DMS114 treated with DMSO at 0.1 percent for 48 hours (cell line): ENCODE measurements at regions not wholly inside any gene's neighbourhood (a gene's known extent, or its start where the extent isn't known, plus 50 kb on each side); places are given as distances from the start of the nearest gene placed in this dataset.
"Not testable (repeated sequence)": the region's sequence is repeated elsewhere in the genome, so short reads cannot be mapped to it uniquely, and the experiment has no call there.

ENCODE experiments used
- DNase-seq: peaks from one replicate; lab custom pipeline; 2025; ENCODE audit not compliant: unreplicated experiment; lab: John Stamatoyannopoulos, UW

DNA sequence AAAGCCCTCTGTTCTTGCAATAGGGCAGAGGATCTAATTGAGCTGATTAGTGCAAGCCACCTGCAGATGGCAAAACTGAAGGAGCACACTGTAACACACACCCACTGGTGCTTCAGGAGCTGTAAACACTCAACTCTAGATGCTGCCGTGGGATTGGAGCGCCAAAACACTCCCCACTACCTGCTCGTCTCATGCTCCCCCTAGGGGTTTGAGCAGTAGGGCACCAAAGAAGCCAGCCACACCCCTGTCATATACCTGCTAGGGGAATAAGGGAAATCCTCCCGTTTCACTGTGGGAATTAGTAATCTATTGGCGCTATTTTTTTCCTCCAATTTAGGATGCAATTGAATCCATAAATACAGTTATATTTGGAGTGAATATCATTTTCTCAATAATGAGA lies 360.2 kb downstream of the GLUD2 start:
- DNase-seq, result no peak

DNA sequence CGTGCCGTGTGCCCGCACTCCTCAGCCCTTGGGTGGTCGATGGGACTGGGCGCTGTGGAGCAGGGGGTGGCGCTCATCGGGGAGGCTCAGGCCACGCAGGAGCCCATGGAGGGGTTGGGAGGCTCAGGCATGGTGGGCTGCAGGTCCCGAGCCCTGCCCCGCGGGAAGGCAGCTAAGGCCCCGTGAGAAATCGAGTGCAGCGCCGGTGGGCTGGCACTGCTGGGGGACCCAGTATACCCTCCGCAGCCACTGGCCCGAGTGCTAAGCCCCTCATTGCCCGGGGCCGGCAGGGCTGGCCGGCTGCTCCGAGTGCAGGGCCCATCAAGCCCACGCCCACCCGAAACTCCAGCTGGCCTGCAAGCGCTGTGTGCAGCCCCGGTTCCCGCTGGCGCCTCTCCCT lies 384.1 kb downstream of the GLUD2 start:
- not testable (repeated sequence) for DNase-seq

DNA sequence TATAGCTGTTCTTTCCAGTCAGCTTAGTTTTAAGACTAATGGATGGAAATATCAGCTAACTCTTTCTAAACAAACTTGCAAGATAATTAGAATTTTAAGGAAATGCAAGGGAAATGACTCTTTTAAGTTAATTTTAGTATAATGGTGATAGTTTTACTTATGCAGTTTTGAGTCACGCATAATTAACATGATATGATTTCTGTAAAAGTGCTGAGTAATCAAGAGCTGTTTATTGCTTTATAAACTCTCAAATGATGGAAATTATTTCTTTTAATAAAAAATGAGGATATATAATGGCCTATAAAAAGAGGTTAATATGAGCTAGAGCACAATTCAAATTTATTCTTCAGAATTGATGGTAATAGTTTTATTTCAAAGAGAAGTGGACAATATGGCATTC lies 385.9 kb downstream of the GLUD2 start:
- DNase-seq, result no peak

DNA sequence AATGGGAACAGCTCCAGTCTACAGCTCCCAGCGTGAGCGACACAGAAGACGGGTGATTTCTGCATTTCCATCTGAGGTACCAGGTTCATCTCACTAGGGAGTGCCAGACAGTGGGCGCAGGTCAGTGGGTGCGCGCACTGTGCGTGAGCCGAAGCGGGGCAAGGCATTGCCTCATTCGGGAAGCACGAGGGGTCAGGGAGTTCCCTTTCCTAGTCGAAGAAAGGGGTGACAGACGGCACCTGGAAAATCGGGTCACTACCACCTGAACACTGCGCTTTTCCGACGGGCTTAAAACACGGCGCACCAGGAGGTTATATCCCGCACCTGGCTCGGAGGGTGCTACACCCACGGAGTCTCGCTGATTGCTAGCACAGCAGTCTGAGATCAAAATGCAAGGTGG lies 390.3 kb downstream of the GLUD2 start:
- not testable (repeated sequence) for DNase-seq

DNA sequence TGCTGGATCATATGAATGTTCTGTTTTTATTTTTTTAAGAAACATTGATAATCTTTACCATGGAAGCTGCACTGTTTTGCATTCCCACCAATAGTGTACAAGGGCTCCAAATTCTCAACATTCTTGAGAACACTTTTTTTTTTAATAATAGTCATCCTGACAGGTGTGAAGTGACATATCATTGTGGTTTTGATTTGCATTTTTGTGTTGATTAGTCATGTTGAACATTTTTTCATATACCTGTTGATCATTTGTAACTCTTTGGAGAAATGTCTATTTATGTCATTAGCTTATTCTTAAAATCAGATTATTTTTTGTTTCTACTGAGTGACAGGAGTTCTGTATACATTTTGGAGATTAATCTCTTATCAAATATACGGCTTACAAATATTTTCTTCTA lies 408.5 kb downstream of the GLUD2 start:
- DNase-seq, result no peak

DNA sequence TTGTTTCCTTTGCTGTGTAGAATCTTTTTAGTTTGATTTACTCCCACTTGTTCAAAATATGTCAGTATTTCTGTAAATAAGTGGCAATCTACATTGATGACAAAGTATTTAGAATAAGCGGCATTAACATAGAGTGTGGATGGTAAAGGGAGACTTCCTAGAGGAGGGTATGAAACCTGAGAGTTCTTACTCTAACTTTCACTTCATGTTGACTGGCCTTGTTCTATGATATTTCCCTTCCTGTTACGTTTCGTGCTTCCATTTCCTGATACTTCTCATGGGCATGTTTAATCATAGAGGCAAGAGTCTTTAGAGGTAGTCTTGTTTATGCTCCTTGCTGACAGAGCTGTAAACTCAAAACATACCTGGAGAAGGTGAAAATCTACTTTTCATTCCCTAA lies 408.9 kb downstream of the GLUD2 start:
- DNase-seq, result no peak

DNA sequence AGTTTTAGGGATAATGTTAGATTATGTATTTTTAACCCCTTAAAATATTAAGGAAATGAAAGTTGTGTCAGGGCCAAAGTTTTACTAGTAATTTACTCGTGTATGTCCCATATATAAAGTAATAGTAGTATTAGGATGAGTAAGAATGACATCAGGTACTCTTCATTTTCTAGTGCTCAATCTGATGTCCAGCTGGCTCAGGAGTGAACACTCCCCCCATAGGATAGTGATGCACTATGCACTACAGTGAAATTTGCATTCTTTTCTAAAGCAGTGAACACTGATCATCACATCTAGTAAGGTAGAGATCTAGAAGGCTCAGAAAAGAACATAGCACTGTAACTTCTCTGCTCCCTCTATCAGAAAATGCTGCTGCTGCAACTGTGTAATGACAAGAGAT lies 409.7 kb downstream of the GLUD2 start:
- no peak for DNase-seq

DNA sequence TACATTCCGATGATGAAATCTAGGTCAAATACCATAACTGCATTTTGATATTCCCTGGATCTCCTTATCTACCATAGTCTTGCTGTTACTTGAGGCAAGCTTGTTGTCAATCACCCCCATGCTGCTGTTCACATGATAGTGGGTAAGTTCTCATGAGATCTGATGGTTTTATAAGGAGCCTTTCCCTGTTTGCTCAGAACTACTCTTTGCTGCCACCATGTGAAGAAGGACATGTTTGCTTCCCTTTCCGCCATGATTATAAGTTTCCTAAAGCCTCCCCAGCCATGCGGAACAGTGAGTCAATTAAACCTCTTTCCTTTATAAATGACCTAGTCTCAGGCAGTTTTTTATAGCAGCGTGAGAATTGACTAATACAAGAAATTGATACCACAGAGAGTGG lies 432.0 kb downstream of the GLUD2 start:
- DNase-seq, result no peak

DNA sequence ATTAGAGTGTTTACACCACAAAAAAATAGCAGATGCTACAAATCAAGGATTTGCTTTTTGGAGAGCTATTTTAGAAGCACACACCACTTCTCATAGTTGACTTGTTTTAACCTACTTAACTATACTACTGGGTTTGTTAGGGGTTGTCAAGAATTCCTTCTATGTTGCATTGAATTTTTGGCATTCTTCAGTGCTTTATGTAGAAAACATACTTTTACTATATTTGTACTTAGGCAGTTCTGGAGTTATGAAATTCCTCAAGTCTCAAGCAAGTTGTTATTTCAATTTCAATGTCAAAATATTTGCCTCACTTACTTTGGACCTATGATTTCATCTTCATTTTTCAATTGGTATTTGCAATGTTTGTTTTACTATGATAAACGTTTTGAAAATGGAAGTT lies 449.6 kb downstream of the GLUD2 start:
- no peak for DNase-seq

DNA sequence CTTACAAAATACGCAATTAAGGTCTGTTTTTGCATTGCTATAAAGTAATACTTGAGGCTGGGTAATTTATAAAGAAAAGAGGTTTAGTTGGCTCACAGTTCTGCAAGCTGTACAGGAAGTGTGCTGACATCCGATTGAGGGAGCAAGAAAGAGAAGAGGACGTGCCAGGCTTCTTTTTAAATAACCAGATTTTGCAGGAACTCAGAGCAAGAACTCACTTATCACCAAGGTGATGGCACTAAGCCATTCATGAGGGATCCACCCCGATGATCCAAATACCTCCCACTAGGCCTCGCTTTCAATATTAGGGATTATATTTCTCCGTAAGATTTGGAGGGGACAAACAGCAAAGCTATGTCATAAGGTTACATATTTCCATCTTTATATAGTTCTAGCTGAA lies 456.7 kb downstream of the GLUD2 start:
- DNase-seq, result no peak

DNA sequence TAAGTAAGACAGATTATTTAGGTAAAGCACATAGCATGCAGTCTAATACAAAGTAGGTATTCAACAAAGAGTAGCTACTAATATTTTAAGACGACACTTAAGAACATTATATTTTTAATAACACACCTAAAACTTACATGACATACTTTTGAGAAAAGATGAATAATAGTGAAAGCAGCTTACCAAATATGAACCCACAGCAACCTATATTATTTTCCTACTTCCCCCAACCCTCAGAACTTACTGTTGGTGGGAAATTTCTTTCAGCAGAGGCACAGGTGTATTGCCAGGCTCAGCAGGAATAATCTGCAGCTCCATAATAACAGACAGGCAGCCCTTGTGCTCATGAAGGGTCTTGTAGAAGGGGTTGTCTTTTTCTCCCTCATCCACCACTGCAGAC lies 498.9 kb downstream of the GLUD2 start:
- no peak for DNase-seq

DNA sequence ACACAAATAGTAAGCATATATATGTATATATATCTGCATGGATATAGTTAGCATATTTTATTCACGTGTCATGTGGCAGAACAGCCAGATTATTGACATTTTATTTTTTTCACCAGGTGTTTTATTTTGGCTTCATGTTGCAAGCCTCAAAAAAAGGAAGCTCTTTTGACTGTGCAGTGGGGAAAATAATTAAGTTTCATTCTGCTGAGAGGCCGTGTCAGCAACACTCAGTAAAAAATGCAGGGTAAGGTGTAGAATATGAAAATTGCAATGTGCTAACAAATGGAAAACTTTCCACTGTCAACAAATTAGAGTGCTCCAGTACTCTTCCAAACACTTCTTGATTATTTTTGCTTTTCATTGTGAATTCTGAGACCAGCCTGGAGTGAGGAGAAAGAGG lies 511.5 kb downstream of the GLUD2 start:
- no peak for DNase-seq

DNA sequence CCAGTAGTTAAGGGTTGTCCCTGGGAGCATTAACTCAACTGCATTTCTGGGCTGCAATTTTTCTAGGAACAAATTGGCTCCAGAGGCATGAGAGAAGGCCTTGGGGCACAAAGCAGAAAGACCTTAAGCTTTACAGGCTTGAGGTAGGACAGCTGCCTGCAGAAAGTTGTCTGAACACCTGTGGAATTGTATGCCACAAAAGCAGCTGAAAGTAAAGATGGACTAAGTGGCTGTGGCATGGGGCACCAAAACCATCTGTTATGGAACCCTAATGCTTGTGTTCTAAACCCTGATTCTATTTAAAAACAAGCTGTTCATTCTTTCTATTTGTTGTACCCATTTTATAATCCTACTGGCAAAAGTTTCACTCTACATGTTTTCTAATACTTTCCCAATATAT lies 515.2 kb downstream of the GLUD2 start:
- no peak for DNase-seq

DNA sequence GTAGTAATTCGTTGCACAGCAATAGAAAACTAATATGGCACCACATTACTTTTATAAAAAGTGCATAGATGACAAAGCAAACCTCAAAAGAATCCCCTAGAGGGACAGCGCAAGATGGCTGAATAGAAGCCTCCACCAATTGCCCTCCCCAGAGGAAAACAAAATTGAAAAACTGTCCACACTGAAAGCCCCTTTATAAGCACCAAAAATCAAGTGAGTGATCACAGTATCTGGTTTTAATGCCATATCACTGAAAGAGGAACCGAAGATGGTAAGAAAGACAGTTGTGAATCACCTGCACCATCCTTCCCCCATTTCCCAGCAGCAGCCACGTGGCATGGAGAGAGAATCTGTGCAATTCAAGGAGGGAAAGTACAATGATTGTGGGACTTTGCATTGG lies 522.2 kb downstream of the GLUD2 start:
- no peak for DNase-seq

DNA sequence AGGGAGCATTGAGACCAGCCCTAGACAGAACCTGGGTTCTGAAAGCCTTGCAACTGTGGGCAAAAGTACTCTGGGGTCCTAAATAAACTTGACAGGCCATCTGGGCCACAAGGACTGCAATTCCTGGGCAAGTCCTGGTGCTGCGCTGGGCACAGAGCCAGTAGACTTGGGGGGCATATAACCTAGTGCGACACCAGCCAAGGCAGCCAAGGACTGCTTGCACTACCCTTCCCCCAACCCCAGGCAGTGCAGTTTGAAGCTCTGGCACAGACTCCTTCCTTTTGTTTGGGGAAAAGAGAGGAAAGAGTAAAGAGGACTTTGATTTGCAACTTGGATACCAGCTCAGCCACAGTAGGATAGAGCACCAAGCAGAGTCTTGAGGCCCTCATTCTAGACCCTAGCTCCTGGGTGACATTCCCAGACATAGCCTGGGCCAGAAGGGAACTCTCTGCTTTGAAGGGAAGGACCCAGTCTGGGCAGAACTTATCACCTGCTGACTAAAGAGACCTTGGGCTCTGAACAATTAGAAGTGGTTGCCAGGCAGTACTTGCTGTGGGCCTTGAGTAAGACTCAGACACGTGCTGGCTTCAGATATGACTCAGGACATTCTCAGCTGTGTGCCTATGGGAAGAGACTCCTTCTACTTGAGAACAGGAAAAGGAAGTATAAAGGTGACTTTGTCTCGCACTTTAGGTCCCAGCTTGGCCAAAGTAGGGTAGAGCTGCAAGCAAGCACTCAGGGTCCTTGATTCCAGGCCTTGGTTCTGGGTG lies 522.8 kb downstream of the GLUD2 start:
- DNase-seq, result no peak

DNA sequence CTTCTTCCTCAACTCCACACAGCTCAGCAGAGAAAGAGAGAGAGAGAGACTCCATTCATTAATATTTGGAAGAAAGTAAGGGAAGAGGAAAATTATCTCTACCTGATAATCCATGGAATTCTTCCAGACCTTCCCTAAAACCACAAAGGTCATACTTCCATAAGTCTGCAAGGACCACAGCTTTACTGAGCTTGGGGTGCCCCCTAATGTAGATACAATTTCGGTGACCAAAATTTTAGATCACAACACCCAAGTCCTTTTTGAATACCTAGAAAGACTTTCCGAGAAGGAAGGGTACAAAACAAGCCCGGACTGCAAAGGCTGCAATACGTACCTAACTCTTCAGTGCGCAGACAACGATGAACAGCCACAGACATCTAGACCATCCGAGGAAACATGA lies 523.9 kb downstream of the GLUD2 start:
- DNase-seq, result no peak

DNA sequence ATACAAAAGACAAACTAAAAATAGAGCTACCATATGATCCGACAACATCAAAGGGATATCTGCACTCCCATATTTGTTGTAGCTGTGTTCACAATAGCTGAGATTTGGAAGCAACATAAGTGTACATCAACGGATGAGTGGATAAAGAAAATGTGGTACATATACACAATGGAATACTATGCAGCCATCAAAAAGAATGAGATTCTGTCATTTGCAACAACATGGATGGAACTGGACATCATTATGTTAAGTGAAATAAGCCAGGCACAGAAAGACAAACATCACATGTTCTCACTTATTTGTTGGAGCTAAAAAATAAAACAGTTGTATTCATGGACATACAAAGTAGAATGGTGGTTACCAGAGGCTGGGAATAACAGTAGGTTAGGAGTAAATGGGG lies 527.0 kb downstream of the GLUD2 start:
- DNase-seq, result not testable (repeated sequence)

DNA sequence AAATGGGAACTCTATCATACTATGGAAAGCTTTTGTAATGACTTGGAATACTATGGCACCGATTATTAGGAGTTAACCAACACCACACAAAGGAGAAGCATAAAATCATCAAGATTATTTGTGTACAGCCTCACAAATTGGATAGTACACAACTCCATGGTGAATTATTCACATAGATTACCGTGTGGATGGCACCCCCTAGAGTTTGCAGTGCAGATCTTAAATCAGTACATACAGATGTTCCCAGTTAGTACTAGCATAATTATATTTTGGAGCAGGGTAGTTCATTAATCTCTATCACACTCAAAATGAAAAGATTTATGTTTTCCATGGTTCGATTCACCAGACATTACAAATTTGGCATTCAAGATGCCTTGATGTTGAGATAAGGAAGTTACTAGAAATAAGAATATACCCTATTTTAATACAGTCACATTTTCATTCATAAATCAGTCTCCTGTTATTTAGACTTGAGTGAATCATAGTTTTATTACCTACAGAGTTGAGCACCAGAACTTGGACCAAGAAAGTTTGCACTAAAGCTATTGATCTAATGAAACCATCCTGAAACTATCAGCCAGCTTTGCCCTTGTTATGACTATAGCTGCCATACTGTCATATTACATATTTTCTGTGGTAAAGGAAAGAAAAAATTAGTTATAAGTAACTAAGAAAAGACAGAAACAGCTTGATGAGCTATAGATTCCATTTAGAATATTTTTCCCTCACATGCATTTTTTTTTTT lies 531.8 kb downstream of the GLUD2 start:
- peak; percentile 0 for DNase-seq

DNA sequence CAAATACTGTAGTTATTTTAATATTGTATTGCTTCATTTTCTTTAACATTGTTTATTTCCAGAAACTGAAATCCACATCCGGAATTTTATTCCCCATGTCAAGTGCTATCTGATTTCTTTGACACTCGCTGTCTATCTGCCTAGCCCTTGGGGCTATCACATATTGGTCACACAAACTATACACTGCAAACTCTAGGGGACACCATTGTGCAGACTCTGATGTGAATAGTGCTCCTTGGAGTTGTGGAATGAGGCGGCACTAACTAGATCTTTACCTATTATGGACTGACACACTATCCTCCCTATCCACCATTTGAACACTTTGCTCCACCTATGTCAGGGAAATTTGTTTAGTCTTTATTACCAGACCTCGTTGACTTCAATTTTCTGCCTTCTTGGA lies 534.5 kb downstream of the GLUD2 start:
- no peak for DNase-seq

DNA sequence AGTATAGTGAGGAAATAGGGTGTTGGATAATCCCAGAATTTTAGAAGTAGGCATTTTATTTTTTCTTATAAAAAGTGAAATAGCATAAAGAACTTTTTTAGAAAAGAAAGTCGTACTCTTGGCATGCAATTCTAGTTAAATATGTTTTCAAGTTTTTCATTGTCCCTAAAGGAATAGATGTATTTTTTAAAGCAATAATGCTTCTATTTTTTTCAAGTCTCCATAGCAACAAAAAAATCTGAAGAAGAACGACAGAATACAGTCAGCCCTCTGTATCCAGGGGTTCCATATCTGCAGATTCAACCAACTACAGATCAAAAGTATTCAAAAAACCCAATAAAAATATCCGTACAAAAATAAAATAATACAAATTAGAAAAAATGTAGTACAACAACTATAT lies 538.2 kb downstream of the GLUD2 start:
- DNase-seq, result no peak

DNA sequence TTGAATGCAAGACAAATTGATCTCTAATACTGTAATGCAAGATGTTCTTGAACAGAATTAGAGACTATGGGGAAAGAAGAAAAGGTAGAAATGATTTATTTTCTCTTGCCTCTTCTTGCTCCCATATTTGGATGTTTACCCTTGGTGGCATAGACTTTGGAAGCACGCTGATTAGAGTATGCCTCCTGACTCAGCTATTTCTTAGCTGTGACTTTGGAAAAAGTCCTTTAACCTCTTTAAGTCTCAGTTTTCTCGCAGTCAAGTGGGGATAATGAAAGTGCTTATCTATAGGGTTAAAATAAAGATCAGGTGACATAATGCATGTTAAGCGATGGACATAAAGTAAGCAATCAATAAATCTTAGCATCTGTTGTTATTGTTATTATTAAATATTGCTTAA lies 545.5 kb downstream of the GLUD2 start:
- no peak for DNase-seq

DNA sequence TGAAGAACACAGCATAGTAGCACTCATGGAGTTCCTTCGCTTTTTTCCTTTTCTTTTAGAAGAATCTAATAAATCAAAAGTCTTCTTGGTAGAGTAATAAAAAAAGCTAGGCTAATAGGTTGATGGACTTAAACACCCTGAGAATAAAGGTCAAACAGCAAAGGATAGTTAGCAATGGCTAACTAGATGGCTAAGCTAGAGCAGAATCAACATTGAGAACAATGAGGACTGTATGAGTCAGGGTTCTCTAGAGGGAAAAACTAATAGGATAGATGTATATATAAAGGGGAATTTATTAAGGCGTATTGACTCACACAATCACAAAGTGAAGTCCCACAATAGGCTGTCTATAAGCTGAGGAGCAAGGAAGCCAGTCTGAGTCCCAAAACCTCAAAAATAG lies 550.9 kb downstream of the GLUD2 start:
- DNase-seq, result no peak

DNA sequence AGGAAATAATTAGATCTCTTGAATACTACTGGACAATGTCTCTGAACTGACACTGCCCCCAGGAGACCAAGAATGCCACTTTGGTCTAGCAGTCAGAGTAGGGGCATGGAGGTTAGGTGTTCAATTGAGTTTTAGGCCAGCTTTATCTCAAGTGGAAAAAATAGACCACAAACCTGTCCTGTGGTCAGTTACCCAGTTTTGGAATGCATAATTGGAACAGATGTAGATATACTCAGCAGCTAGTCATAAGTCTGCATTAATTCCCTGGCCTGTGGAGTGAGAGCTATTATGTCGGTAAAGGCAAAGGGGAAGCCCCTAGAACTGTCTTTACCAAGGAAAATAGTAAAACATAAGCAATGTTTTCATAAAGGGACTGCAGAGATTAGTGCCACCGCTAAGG lies 587.7 kb downstream of the GLUD2 start:
- no peak for DNase-seq
